NCI-H1930 (cell line): ENCODE measurements at regions not wholly inside any gene's neighbourhood (a gene's known extent, or its start where the extent isn't known, plus 50 kb on each side); places are given as distances from the start of the nearest gene placed in this dataset.

Experiments used
- DNase-seq, 2 experiments: peaks; one replicate each; lab custom pipeline; 2025; lab: John Stamatoyannopoulos, UW

DNA sequence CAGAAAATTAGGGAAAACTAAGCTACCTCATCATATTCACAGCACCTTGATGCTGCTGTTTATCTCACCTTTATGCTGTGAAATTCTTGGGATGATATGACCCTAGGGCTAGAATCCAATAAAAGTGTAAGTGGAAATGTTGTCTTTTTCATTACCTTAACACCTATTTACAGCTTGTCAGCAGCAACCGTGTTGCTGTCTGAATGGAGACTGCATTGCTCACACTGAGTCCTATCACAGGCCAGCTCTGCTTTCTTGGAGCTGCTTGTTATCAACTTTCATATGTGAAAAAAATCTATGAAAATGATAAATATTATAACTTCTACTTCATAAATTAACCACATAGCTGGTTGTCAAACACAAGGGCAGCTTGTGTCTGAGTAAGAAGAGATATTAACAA lies 789.5 kb downstream of the TECRL start:
- DNase-seq, result no peak

DNA sequence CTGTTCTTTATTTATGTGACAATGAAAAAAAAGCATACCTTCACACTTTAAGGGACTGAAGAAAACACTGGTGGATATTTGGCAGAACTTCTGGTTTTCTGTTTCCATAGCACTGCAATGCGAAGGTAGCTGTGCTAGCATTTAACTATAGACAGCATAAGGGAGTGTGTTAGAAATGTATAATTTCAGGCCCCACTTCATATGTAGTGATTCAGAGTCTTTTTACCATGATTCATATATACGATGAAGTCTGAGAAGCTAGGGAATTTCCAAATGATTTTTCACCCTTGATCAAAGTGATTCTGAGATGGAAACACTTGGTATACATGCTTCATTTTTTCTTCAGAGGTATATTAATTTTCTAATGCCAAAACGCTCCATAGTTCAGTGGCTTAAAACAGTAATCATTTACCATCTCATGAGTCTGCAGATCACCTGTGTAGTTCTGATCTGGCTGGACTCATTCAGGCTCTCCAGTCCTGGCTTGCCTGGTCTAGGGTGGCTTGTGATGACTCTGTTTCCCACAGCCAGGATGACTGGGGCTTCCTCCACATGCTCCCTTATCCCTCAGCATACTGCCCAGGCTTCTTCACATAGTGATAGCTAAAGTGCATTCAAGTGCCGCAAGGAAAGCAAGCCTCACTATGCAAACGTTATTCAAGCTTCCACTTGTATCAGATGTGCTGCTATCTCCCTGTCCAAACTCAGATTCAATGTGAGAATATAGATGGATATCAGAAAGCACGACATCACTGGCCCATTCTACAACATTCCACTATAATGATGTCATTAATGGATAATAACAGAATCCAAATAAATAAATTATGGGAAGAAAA lies 790.1 kb downstream of the TECRL start:
- no peak for DNase-seq

DNA sequence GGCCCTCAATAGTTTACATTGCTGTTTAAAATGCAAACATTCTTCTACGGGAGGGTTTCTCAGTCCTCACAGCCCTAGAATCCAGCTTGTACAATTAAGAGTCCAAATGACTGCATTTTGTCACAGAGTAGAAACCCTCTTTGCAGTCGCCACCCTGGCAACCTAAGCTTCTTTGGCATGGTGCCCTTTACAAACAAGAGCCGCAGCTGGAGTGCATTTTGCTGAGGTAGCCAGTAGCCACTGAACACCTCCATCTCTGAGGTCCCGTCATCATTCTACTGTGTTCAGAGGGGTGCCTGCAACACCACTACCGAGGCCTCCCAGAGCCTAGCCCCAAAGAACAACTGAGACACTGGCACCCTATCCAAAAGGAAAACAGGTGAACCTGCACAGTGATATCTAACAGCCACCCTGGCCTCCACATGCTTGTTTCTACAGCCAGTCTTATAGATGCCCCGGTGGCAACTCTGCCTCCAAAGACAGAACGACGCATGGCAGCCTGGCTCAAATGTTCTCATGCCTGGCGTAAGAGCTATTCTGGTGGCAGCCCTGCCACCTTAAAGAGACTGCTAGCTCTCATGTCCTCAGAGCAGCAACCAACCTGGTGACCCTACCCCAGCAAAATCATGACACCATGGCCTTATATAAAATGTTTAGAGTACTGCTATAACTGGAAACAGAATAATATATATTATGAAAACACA lies 801.9 kb downstream of the TECRL start:
- DNase-seq, result no peak

DNA sequence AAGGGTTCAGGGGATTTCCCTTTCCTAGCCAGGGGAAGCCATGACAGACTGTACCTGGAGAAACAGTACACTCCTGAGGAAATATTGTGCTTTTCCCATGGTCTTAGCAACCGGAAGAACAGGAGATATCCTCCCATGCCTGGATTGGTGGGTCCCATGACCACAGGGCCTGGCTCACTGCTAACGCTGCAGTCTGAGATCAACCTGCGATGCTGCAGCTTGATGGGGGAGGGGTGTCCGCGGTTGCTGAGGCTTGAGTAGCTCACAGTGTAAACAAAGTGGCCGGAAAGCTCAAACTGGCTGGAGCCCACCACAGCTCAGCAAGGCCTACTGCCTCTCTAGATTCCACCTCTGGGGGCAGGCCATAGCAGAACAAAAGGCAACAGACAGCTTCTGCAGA lies 819.5 kb downstream of the TECRL start:
- no peak for DNase-seq

DNA sequence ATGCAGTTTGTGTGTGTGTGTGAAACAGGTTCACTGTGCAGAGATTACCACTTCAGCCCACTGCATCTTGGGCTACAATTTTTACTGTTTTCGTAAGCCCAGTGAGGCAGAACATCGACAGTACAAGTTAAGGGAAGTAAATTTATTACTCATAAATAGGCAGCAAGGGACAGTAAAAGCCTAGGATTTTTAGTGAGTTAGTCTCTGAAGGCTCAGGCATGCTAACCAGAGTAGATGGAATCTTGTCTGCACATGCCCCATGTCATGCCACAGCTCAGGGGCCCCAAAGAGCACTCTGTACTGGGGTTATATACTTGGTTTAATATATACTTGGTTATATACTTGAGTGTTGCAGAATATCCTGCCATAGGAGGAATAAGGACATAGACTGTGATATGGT lies 825.7 kb downstream of the TECRL start:
- DNase-seq, result no peak

DNA sequence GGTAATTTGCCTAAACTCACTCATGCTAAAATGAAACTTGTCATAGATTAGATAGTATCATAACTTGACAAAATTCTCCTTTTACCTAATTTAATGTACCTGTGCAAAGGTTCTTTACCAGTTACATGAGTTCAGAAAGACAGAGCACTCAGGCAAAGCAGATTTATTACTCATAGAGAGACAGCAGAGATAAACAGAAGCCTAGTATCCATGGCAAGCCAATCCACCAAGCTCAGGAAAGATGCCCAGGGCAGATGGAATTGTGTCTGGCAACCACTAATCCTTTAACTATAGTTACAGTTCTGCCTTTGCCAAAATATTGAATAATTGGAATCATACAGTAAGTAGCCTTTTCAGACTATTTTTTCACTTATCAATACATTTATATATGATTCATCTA lies 826.2 kb downstream of the TECRL start:
- DNase-seq, result no peak

DNA sequence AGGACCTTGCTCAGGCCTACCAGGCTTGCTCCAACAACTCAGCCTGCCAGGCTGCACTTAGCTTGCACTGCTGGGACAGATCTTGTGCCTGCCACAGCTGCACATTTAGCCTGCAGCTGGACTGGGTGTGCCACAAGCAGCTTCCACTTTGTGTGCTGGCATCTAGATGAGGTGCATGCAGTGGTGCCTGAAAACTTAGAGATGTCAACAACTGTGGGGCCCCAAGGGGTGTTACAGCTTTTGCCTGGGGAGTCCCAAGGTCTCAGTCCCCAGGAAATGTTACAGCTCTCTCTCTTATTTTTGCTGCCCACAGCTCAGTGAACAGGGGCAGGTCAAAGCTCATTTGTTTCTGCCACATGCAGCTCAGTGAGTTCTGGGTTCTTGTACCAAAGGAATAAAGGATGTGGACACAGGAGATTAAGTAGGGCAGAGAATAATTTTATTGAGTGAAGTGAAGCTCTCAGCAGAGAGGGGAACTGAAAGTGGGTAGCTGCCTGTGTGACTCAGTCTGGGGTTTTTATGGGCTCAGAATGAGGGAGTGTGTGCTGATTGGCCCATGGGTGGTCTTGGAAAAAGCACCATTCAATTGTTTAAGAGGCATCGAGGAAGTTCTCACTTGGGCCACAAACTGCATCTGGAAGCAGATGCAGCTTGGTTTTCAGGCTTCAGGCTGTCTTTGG lies 828.3 kb downstream of the TECRL start:
- no peak for DNase-seq

DNA sequence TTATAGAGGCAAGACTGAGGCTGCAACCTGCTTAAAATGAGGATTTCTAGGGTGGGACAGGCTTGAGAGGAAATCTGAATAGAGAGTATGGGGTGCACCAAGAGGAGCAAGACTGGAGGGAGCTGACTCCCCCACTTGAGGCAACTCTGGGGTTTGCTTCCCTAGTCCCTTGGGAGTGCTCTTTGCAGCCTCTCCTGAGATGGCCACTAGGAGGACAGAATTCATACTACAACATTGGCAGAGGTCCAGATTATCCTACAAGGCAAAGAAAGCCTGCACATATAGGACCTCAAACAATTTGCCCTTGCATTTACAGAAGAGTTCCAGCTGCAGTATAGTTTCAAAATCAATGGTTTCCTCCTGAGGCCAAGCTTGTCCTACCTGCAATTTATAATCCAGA lies 830.9 kb downstream of the TECRL start:
- no peak for DNase-seq

DNA sequence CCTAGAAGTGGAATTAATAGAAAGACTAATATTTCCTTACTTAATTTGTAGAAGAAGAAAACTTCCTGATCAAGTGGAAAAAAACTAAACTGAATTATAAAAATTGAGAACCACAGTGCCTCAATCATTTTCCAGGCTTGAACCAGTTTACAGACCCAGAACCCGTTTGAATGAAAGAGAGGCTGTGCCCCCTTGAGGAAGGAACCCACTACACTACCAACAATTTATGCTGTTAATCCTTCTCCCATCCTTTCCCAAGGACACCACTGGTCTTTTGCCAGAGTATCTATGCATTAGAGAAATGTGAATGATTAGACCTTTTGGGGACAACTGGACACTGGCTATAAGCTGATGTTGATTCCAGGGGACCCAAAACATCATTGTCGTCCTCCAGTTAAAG lies 842.6 kb downstream of the TECRL start:
- DNase-seq, result no peak

DNA sequence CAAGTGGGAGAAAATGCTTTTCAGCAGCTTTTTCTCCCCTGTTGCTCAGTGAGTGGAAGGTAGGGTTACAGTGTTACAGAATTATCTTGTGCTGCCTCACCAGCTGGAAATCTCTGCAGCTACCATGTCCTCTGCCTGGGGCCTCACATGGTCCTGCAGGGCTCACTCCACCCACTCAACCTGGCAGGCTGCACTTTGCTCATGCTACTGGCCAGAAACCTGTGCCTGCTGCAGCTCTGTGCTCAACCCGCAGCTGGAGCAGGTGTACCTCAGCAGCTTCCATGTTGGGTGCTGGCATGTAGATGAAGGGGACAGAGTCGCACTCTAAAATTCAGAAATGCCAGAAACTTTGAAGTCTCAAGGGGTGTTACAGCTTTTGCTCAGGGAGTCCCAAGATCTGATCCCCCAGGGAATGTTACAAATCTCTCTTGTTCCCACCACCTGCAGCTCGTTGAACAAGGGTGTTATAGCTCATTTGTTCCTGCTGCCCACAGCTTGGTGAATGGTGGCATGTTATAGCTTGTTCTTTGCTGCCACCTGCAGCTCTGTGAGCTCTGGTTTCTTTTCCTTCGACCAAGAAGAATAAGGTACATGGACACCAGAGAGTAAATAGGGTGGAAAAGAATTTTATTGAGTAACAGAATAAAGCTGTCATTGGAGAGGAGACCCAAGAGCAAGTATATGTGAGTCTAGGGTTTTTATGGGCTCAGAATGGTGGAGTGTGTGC lies 845.8 kb downstream of the TECRL start:
- DNase-seq, result no peak

DNA sequence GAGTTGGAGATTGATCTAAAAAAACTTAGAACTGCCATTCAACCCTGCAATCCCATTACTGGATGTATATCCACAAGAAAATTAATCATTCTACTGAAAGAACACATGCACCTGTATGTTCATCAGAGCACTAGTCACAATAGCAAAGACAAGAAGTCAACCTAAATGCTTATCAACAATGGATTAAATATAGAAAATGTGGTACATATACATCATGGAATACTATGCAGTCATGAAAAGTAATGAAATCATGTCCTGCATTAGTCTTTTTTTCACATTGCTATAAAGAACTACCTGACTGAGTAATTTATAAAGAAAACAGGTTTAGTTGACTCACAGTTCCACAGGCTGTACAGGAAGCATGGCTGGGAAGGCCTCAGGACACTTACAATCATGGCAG lies 850.5 kb downstream of the TECRL start:
- no peak for DNase-seq

DNA sequence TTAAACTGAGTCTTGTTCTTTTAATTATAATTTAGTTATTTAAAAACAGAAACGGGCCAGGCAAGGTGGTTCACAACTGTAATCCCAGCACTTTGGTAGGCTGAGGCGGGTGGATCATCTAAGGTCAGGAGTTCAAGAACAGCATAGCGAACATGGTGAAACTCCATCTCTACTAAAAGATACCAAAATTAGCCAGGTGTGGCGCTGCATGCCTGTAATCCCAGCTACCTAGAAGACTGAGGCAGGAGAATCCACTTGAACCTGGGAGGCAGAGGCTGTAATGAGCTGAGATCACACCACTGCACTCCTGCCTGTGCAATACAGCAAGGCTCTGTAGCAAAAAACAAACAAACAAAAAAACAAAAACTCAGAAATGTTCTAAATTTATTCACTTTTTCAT lies 852.9 kb downstream of the TECRL start:
- DNase-seq, result no peak

DNA sequence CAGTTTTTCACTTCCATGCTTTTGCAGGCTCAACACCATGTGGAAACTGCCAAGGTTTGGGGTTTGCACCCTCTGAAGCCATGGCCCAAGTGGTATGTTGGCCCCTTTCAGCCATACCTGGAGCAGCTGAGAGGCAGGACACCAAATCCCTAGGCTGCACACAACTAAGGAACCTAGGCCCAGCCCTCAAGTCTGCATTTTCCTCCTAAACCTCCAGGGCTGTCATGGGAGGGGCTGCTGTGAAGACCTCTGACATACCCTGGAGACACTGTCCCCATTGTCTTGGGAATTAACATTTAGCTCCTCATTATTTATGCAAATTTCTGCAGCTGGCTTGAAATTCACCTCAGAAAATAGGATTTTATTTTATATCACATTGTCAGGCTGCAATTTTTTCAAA lies 856.1 kb downstream of the TECRL start:
- DNase-seq, result no peak

DNA sequence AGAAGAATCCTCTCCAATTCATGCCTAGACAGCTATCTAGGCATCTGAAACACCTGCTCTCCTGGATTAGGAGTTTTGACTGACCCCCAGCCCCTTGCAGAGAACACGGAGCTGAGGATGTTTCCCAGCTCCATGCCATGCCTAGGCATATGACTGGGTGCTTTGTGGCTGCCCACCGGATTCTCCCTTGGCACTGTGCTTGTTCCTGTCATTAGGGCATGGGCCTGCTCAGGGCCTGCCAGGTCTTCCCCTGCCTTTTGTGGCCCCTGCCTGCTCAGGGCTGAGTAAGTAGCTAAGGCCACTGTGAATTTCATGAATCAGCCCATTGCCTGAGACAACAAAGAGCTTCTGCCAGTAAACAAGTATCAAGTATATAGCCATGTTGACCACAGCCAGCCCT lies 867.4 kb downstream of the TECRL start:
- DNase-seq, result no peak

DNA sequence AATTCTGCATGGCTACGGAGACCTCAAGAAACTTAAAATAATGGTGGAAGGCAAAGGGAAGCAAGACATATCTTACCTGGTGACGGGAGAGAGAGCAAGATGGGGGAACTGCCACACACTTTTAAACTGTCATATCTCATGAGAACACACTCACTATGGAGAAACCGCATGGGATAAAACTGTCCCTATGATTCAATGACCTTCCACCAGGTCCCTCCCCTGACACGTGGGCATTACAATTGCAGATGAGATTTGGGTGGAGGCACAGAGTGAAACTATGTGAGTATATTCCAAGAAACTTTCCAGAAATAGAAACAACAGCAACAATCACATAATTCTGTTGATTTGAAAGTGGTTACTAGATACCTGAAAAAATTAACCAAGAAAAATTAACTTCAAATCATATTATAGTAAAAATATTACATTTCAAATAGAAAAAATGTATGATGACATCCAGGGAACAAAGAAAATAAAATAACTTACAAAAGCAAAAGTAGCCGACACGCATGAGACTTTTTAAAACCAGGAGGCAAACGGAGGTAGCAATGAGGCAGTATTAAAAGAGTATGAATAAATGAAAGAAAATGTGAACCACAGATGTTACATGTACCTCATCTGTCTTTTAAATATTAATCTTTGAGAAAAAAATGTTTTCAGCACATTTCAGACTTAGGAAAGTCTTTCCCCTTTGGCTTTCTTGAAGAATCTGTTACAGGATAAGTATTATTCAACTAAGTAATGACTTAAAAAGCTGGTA lies 879.5 kb downstream of the TECRL start:
- DNase-seq, result no peak

DNA sequence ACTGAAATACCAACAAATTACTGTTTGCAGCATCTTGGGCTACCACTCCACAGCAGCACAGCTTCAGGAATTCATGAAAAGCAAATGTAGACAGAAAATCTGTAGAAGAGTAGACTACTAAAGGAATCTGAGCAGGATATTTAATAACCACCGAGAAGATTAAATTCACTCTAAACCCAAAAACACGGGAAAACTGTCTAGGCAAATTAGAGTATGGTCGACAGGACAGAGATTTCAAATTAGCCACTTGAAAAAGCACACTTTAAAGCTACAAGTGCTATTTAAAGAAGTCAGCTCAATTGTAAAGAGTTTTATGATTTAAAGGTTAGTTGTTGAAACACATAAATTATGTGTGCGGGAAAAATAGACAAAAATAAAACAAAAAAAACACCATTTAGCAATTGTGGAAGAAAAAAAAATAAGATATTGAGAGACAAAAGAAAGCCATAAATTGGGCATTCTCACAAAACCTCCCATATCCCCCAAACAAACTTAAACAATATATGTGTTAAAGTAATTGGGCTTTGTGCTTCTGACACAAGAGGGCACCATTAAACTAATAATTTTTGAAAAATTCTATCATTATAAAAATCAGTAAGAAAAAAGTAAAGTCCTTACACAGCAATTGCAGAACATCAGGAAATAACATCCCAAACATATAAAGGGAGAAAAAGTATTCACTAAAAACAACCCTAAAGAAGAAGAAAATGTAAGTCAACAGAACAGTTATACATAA lies 880.8 kb downstream of the TECRL start:
- DNase-seq, result no peak

DNA sequence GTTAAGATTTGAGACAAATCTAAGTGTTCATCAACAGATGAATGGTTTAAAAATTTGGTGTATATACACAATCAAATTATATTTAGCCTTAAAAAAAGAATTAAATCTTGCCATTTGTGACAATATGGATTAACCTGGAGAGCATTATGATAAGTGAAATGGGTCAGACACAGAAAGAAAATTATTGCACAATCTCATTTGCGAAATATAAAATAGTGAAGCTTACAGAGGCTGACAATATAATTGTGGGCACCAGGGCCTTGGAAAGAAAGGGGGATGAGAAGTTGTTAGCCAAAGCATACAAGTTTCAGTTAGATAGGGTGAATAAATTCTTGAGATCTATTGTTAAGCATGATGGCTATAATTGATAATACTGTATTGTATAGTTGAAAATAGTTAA lies 883.0 kb downstream of the TECRL start:
- no peak for DNase-seq

DNA sequence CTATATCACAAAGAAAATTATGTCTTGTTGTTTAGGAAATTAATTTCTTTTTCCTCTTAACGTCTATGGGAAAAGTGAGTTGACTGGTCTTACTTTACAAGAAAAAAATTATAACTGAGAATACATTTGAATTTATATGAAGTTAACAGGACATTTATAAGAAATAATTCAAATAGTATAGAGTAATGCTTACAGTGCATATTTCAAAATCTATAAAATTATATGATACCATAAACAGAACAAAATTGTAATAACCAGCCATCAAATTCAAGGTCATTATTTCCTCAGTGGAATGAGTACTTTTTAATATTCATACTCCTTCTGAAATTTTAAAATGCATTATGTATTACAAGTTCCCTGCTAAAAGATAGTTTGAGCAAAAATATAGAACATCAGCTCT lies 884.5 kb downstream of the TECRL start:
- no peak for DNase-seq

DNA sequence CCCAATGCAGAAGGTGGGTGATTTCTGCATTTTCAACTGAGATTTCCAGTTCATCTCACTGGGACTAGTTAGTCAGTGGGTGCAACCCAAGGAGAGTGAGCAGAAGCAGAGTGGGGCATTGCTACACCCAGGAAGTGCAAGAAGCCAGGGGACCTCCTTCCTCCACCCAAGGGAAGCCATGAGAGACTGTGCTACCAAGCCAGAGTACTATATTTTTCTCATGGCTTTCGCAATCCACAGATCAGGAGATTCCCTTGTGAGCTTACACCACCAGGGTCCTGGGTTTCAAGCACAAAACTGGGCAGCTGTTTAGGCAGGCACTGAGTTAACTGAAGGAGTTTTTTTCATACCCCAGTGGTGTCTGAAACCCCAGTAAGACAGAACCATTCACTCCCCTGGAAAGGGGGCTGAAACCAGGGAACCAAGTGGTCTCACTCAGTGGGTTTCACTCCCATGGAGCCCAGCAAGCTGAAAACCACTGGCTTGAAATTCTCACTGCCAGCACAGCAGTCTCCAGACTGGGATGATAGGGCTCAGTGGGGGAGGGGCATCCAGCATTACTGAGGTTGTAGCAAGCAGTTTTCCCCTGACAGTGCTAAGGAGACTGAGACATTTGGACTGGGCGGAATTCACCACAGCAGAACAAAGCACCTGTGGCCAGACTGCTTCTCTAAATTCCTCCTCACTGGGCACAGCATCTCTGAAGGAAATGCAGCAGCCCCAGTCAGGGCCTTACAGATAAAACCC lies 903.4 kb downstream of the TECRL start:
- no peak for DNase-seq

DNA sequence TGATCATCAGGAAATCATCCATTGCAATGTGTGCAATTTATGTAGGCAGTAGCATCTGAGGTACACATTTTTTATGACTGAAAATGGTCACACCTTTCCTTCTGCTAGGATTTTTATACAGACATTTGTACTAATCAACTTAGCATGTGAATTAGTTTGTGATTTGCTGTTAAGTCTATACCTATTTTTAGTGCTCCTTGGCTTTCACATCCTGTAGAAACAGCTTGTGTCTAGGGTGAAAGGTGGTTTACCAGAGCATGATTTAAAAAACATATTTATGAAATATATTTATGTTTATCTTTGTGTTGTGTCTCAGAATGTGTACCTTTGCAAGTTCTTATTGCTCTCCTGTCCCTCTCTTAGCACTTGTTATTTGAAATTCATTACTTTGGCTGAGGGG lies 916.0 kb downstream of the TECRL start:
- no peak for DNase-seq
